Mesodermal cell (in vitro differentiated cells): ENCODE measurements at regions not wholly inside any gene's neighbourhood (a gene's known extent, or its start where the extent isn't known, plus 50 kb on each side); places are given as distances from the start of the nearest gene placed in this dataset.

Source experiments
- H3K27ac ChIP-seq: 2 replicates; pipeline ENCODE4 v1.7.0; 2013; ENCODE audit warnings: mild to moderate bottlenecking, low read depth, low read length, moderate library complexity; ENCODE audit not compliant: severe bottlenecking
- H3K36me3 ChIP-seq: 2 replicates; pipeline ENCODE4 v1.7.1; 2013; ENCODE audit warnings: mild to moderate bottlenecking, low read length, moderate library complexity; ENCODE audit not compliant: control insufficient read depth, insufficient read depth
- H3K4me1 ChIP-seq: one replicate; pipeline ENCODE4 v1.7.1; 2013; ENCODE audit warnings: mild to moderate bottlenecking, low read length; ENCODE audit not compliant: insufficient read depth, control insufficient read depth, poor library complexity, severe bottlenecking
- H3K4me3 ChIP-seq: 2 replicates; pipeline ENCODE4 v1.7.0; 2013; ENCODE audit warnings: low read length, control low read depth, mild to moderate bottlenecking; ENCODE audit not compliant: insufficient read depth, poor library complexity, severe bottlenecking; ENCODE audit errors: extremely low read depth
- H3K9me3 ChIP-seq: 2 replicates; pipeline ENCODE4 v1.7.1; 2013; ENCODE audit warnings: mild to moderate bottlenecking, low read length, moderate library complexity; ENCODE audit not compliant: control insufficient read depth
- WGBS, 2 experiments: methylation state at CpG; one replicate each; pipeline ENCODE4 v1.1.5; 2013; ENCODE audit warnings: missing lambda C conversion rate in 2 of 2; ENCODE audit not compliant: insufficient coverage in 2 of 2; 5-methylcytosine and 5-hydroxymethylcytosine counted together

DNA sequence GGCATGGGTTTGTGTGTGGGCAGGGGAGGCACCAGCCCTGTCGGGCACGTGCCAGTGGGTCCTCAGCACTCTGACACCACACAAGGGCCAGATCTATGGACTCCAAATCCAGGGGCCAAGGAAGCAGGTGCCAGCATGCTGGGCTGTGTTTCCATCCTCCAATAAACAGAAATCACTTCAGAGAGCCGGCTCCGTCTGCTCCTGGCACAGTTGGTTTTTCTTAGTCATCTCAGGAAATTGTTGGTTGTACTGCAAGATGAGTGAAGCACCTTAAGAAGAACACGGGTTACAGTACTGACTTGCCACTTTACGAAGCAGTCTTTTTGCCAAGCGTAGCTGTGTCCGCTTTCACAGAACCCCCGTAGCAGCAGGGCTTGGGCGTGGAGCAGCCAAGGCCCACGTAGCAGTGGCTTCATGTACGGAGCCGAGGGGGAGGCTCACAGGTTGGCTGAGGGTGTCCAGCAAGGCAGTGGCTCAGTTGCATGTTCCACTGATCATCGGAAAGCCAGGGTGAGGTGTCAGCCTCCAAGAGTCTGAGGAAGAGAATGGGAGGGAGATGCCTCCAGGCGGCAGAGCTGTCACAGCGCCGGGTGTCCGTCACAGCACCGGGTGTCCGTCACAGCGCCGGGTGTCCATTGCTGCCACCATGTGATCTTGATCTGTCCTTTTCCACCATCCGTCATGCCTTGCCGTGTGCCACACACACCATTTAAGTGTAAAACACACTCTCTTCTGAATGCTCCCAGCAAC lies 314.9 kb downstream of the CTTN start:
- Histone ChIP-seq H3K4me3 (no peak overlapping the region), H3K4me1 (peaks cover 18% of the 10 kb centered on the region), H3K9me3 (no peaks in the 10 kb centered on the region), H3K27ac (no peak overlapping the region), H3K36me3 (no peaks in the 10 kb centered on the region)
- WGBS, 2 experiments, result 88 to 91% methylated on average over 22 to 24 of the region's 24 CpGs

DNA sequence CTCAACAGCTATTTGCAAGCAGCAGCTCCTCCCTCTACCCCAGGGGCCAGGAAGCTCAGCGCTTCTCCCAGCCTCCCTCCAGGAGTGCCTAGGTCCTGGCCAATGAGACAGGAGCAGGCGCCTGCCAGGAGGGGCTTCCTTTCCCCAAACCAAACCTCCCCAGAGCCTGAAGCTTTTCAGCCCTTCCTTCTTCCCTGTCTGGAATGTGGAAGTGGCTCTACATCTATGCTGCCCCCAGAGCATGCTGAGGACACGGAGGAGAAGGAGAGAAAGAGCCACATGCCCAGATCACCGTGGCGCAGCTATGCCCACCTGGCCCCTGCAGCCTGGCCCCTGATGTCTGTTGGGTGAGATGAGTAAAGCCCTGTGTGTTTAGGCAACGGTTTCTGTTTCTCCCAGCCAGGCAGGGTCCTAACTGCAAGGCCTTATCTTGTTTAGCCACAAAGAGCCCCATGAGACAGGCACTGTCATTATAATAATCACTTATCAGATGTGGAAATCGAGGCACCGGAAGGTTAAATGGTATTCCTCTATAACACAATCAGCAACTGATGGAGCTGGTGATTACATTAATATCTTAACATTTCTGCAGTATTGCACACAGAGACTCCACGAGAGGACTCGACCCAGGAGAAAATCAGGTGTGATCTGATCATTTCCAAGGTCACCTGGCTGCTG lies 315.8 kb downstream of the CTTN start:
- 44 to 60% methylated on average over 4 to 7 of the region's 10 CpGs for WGBS, 2 experiments
- H3K4me1 ChIP-seq, result peaks cover 18% of the 10 kb centered on the region

DNA sequence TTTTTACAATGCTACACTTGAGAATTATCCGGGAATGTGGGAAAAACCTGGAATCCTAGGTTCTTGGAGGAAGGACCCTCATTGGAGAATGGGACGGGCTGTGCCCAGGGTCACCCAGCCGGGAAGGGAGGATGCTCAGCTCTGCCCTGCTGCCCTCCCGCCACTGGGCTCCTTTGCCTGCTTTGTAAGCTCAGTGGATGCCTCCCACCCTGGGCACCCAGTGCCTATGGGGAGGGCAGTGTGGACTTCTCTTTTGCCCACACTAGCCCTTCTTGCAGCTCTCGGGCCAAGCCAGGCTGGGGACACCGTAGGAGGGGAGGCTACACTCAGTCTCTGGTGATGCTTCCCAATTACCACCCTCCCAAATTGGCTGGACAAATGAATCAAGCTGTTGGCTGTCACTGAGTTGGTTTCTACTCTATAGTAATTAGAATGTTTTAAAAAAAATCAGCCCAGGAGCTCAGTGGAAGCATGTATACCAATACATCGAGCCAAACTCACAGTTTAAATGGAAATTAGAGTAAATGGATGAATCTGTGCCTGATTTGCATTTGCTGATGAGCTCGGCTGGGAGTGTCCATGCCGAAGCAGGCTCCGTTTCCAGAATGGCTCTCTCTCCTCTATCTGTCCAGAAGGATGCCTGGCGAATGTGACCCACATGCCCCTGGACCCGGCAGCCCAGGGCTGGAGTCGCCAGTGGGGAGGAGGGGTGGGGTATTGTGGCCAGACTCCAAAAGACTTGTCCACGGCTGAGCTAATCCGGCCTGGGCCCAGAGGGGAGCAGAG lies 317.0 kb downstream of the CTTN start:
- WGBS, 2 experiments, result 82 to 95% methylated on average over 7 to 9 of the region's 15 CpGs
- H3K36me3 ChIP-seq, result no peaks in the 10 kb centered on the region
- H3K4me3 ChIP-seq, result no peak overlapping the region
- H3K27ac ChIP-seq, result no peak overlapping the region
- H3K9me3 ChIP-seq, result no peaks in the 10 kb centered on the region
- H3K4me1 ChIP-seq, result peaks cover 18% of the 10 kb centered on the region

More for the DNA sequence above, 315.8 kb downstream of the CTTN start:
- H3K4me3 ChIP-seq, result no peak overlapping the region
- no peaks in the 10 kb centered on the region for H3K36me3 ChIP-seq
- no peak overlapping the region for H3K27ac ChIP-seq
- no peaks in the 10 kb centered on the region for H3K9me3 ChIP-seq

DNA sequence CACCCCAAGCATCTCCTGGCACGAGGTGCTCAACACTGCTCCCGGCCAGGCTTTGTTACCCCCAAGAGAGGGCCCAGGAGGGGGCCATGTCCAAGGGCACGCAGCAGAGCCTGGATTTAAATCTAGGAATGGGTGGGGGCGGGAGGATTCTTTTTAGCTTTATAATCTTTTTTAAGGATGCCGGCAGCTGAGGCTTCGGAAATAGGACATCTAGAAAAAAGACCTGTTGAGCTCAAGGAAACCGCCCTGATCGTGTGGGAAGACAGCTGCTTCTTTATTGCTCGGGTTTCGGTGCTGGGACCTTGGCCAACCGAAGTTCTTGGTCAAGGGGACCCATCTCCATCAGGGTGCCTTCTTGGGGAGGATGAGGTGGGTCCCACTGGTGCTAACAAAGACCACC lies 317.9 kb downstream of the CTTN start:
- Histone ChIP-seq H3K9me3 (no peaks in the 10 kb centered on the region), H3K36me3 (no peaks in the 10 kb centered on the region), H3K4me1 (peaks cover 18% of the 10 kb centered on the region), H3K27ac (no peak overlapping the region), H3K4me3 (no peak overlapping the region)
- WGBS, 2 experiments, result 93 to 98% methylated on average over 7 to 11 of the region's 11 CpGs

DNA sequence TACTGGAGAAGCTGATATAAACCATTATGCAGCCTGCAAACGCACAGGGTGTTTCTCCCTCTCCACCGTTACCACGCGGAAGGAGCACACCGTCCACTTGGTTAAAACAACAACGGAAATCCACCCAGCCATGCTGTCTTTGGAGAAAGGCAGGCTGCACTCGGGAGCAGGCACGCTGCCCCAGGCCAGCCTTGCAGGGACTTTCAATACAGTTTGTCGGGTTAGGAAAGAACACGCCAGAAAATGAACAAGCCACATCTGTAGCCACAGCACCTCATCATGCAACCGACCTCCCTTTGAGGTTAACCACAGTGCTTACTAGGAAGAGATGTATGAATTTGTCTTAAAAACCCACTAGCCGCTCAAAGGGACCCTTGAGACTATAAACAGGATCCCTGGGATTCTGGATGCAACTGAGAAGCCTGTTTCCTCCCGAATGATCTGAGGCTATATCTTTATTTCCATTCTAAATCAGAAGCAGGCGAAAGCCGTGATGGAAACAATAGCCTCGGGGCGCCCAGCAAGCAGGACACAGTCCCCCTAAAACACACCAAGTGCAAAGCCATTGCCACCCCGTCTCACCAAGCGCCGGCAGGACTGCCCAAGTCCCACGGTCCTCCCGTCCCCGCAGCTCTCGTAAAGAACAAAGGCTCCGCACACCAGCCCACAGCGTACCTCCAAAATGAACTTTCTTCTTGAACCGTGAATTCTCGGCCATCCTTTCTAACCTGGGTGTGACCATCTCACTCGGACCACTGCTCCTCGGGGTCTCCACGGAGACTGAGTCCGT lies 318.9 kb downstream of the CTTN start:
- Histone ChIP-seq H3K27ac (no peak overlapping the region), H3K9me3 (no peaks in the 10 kb centered on the region), H3K4me3 (no peak overlapping the region), H3K36me3 (no peaks in the 10 kb centered on the region), H3K4me1 (peaks cover 18% of the 10 kb centered on the region)
- 89 to 91% methylated on average over 24 to 25 of the region's 32 CpGs for WGBS, 2 experiments

DNA sequence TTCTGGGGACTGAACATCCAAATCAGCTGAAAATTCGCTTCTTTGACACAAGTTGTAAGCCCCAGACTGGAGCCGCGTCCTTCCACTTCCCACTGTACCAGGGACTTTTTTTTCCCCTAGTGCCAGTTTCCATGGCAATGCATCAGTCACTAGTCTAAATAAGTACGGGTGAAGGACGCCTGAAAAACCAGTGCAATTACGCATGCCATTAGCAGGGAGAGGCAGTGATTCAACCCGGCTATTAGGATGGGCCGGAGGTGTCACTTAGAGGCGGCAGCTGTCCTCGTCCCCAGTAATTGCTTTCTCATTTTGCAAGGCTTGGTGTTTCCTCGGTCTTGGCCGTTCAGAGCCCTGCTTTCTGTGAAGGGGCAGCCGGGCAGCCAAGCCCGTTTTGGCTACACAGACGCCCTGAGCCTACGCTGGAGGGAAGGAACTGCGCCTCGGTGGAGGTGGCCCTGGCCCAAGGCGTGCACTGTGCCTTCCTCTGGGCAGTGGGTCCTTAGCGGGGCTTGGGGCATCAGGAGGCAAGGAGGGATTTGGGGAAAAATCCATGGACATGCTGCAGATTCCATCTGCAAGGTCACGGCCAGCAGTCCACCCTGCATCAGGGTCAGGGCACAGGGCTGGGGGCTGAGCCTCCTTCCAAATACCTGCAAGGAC lies 319.7 kb downstream of the CTTN start:
- Histone ChIP-seq H3K36me3 (no peaks in the 10 kb centered on the region), H3K4me1 (peaks cover 11% of the 10 kb centered on the region), H3K27ac (no peak overlapping the region), H3K4me3 (no peak overlapping the region), H3K9me3 (no peaks in the 10 kb centered on the region)
- 79% methylated on average over 21 of the region's 21 CpGs for WGBS, 2 experiments

DNA sequence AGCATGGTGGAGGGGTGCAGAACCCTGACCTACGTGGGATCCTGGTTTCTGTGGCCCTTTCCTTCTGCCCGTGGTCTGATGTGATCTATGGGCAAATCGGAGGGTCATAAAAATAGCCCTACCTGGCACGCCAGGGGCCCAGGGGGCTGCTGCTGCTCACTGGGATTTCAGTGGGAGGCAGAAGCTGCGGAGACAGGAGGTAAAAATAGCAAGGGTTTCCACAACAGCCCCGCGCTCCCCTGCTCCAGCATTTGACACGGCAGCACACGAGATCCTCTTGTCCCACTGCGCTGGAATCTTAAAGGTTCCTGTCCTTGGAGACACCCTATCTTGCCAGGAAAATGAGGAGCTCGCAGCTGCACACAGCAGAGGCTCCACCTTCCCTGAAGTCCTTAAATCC lies 321.2 kb downstream of the CTTN start:
- 84 to 93% methylated on average over 10 of the region's 11 CpGs for WGBS, 2 experiments
- no peaks in the 10 kb centered on the region for H3K9me3 ChIP-seq
- no peak overlapping the region for H3K27ac ChIP-seq
- no peak overlapping the region for H3K4me3 ChIP-seq
- no peaks in the 10 kb centered on the region for H3K36me3 ChIP-seq
- H3K4me1 ChIP-seq, result no peaks in the 10 kb centered on the region

DNA sequence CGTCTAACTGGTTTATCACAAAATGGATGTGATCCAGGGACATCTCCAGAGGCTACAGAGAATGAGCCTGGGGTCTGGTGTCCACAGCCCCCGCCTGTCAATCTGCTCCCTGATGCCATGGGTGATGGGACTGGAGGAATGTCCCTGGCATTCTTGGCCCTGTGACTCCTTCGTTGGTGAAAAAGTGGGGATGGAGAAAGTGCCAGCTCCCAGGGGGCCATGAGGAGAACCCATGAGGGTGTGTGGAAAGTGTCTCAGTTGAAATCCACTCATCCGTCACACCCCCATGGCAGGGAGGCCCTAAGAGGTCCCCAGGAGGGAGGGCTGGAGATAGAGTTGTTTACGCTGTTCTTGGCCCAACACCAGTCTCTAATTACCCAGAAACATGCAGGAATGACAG lies 322.0 kb downstream of the CTTN start:
- Histone ChIP-seq H3K27ac (no peak overlapping the region), H3K36me3 (no peaks in the 10 kb centered on the region), H3K4me3 (no peak overlapping the region), H3K4me1 (no peaks in the 10 kb centered on the region), H3K9me3 (no peaks in the 10 kb centered on the region)
- 89 to 91% methylated on average over 3 to 4 of the region's 5 CpGs for WGBS, 2 experiments

DNA sequence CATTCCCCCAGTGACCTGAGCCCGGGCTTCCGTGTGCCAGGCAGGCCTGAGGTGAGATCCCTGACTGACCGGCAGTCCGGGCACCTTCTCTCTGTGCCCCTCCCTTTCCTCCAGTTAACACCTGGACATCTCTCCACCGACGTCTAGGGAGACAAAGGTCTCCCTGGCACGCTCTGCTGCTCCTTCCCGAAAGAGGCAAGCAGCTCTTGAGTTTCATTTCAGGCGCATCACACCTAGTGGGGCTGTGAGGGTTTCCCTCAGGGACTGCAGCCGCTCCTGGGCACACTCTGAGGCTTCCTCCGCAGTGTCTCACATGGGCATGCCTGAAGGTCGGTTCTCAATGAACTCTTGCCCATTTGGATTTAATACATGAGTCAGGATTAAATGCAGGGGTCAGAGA lies 322.7 kb downstream of the CTTN start:
- H3K36me3 ChIP-seq, result no peaks in the 10 kb centered on the region
- 94 to 96% methylated on average over 9 of the region's 12 CpGs for WGBS, 2 experiments
- H3K4me1 ChIP-seq, result no peaks in the 10 kb centered on the region
- H3K4me3 ChIP-seq, result no peak overlapping the region
- H3K9me3 ChIP-seq, result no peaks in the 10 kb centered on the region
- no peak overlapping the region for H3K27ac ChIP-seq

DNA sequence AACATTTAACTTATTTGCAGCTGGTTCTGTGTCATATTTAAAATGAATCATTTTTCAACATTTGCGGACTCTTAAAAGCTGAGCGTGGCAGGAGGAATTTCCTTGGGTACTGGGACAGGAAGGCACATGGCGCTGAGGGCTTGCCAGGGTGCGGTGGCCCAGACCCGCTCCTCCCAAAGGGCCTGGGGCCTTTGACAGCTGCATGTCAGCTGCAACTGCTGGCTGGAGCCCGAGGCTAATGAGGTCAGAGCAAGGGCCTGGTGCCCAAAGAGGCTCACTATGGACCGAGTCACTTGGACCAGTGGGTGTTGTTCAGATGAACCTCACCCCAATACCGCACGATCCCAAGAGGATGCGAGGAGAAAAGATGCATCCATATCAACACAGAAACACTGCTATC lies 326.9 kb downstream of the CTTN start:
- Histone ChIP-seq H3K4me3 (no peak overlapping the region), H3K9me3 (no peaks in the 10 kb centered on the region), H3K36me3 (no peaks in the 10 kb centered on the region), H3K4me1 (no peaks in the 10 kb centered on the region), H3K27ac (no peak overlapping the region)
- 90 to 94% methylated on average over 9 to 10 of the region's 10 CpGs for WGBS, 2 experiments
